GM12878 (cell line): ENCODE measurements at regions not wholly inside any gene's neighbourhood (a gene's known extent, or its start where the extent isn't known, plus 50 kb on each side); places are given as distances from the start of the nearest gene placed in this dataset.

Experiments
- CEBPZ ChIP-seq: fragments of 150-350 bp; IDR thresholded peaks from 2 replicates; pipeline ENCODE4 v1.6.1; 2016; ENCODE audit warnings: low read depth, low read length
- CTCF ChIP-seq, 3 experiments: IDR thresholded peaks in 2 of 3; conservative IDR thresholded peaks in 1 of 3; 2 replicates each; pipeline ENCODE4 v1.5.1; 2011; ENCODE audit warnings: low read depth in 3 of 3, low read length in 3 of 3, mild to moderate bottlenecking in 3 of 3, control low read depth in 2 of 3, moderate library complexity in 2 of 3, inconsistent platforms in 1 of 3, mixed read lengths in 1 of 3; ENCODE audit not compliant: control insufficient read depth in 2 of 3, insufficient read depth in 1 of 3; ENCODE audit errors: extremely low read depth in 1 of 3
- ELK1 ChIP-seq: IDR thresholded peaks from 2 replicates; pipeline ENCODE4 v1.6.1; 2012; ENCODE audit warnings: low read depth, low read length, improper control_type of control experiment
- ESRRA ChIP-seq: IDR thresholded peaks from 2 replicates; pipeline ENCODE4 v1.6.1; 2012; ENCODE audit warnings: mild to moderate bottlenecking, low read length, improper control_type of control experiment
- MXI1 ChIP-seq: fragments of 150-350 bp; IDR thresholded peaks from 2 replicates; pipeline ENCODE4 v1.6.1; 2011; ENCODE audit warnings: low read depth, mild to moderate bottlenecking, inconsistent platforms, low read length, improper control_type of control experiment
- POLR2A ChIP-seq: IDR thresholded peaks from 2 replicates; pipeline ENCODE4 v1.6.1; 2011; ENCODE audit warnings: low read depth, mild to moderate bottlenecking, low read length
- REST ChIP-seq: IDR thresholded peaks from 2 replicates; pipeline ENCODE4 v1.6.1; 2012; ENCODE audit warnings: mild to moderate bottlenecking, low read depth, low read length
- SUZ12 ChIP-seq: fragments of 200-600 bp; sonication (generic); IDR thresholded peaks from one replicate; pipeline ENCODE4 v1.6.1; 2018; ENCODE audit warnings: antibody characterized with exemption, mild to moderate bottlenecking; ENCODE audit not compliant: unreplicated experiment
- USF2 ChIP-seq: IDR thresholded peaks from 2 replicates; pipeline ENCODE4 v1.6.1; 2011; ENCODE audit warnings: low read depth, low read length, improper control_type of control experiment, borderline replicate concordance
- YY1 ChIP-seq: IDR thresholded peaks from 2 replicates; pipeline ENCODE4 v1.6.1; 2011; ENCODE audit warnings: low read depth, mild to moderate bottlenecking, low read length
- TF ChIP-seq, protein P1 (sequence below): IDR thresholded peaks from 2 replicates; pipeline ENCODE4 v1.6.1; 2012; ENCODE audit warnings: low read depth, low read length, improper control_type of control experiment

GRCh38 chr1:79638382-79638781, 631.9 kb upstream of the ADGRL4 start:
- no peak for TF ChIP-seq POLR2A
- no peak for TF ChIP-seq CTCF (IDR thresholded peaks at IDR 0.05 in 2 of 3, conservative IDR thresholded peaks at IDR 0.05 in 1 of 3; ENCODE audit: control insufficient read depth in 2 of 3, extremely low read depth in 1 of 3, insufficient read depth in 1 of 3, low read depth in 3 of 3, low read length in 3 of 3)
- TF ChIP-seq USF2, result no peak
- no peak for TF ChIP-seq ESRRA
- TF ChIP-seq ELK1, result no peak
- no peak for TF ChIP-seq CEBPZ
- TF ChIP-seq, protein P1, sequence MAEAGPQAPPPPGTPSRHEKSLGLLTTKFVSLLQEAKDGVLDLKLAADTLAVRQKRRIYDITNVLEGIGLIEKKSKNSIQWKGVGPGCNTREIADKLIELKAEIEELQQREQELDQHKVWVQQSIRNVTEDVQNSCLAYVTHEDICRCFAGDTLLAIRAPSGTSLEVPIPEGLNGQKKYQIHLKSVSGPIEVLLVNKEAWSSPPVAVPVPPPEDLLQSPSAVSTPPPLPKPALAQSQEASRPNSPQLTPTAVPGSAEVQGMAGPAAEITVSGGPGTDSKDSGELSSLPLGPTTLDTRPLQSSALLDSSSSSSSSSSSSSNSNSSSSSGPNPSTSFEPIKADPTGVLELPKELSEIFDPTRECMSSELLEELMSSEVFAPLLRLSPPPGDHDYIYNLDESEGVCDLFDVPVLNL, result no peak
- no peak for TF ChIP-seq MXI1
- no peak for TF ChIP-seq SUZ12
- no peak for TF ChIP-seq YY1
- no peak for TF ChIP-seq REST
